Activated B cell treated with CpG ODN at 0.5 μM for 24 hours (primary cell): ENCODE measurements at regions not wholly inside any gene's neighbourhood (a gene's known extent, or its start where the extent isn't known, plus 50 kb on each side); places are given as distances from the start of the nearest gene placed in this dataset.

Experiments used
- ATAC-seq: fragments of 200-7000 bp; cut with Tn5 transposase; one replicate; pipeline ENCODE4 v1.10.0; 2021; ENCODE audit warnings: low read depth, mild to moderate bottlenecking, moderate library complexity
- CTCF ChIA-PET: fragments of 350-600 bp; sonication (Branson Sonifier 250); formaldehyde crosslinking; loops from one replicate; lab custom pipeline; 2021; ENCODE audit warnings: antibody characterized with exemption; lab: Charles Lee
- POLR2A ChIA-PET: fragments of 350-600 bp; sonication (Branson Sonifier 250); formaldehyde crosslinking; loops from one replicate; lab custom pipeline; 2021; ENCODE audit warnings: antibody characterized with exemption; lab: Charles Lee
- DNase-seq: peaks from one replicate; pipeline ENCODE4 v3.0.0; 2022
- H3K27ac Mint-ChIP-seq: one replicate; pipeline ENCODE4 v1.8.0; 2020; ENCODE audit warnings: mixed read lengths
- H3K27me3 Mint-ChIP-seq: one replicate; pipeline ENCODE4 v1.8.0; 2021; ENCODE audit warnings: mixed read lengths
- H3K36me3 Mint-ChIP-seq: one replicate; pipeline ENCODE4 v1.8.0; 2021; ENCODE audit warnings: low read depth, mixed read lengths
- H3K4me1 Mint-ChIP-seq: one replicate; pipeline ENCODE4 v1.8.0; 2021; ENCODE audit warnings: mixed read lengths
- H3K4me3 Mint-ChIP-seq: one replicate; pipeline ENCODE4 v1.8.0; 2020; ENCODE audit warnings: mild to moderate bottlenecking, mixed read lengths
- H3K9me3 Mint-ChIP-seq: one replicate; pipeline ENCODE4 v1.8.0; 2020; ENCODE audit warnings: mixed read lengths
- CTCF ChIP-seq: fragments of 200-600 bp; IDR thresholded peaks from one replicate; pipeline ENCODE4 v1.8.0; 2022; ENCODE audit warnings: antibody characterized with exemption, mild to moderate bottlenecking
- intact Hi-C: fragments of 100-400 bp; cut with micrococcal nuclease; formaldehyde crosslinking; loops from one replicate; pipeline ENCODE4 v1.15.1; 2024

GRCh38 chr12:28887461-28887990 lies 261.6 kb upstream of the FAR2 start:
- Mint-ChIP-seq H3K4me3 (no peak overlapping the region), H3K27me3 (no peaks in the 10 kb centered on the region), H3K36me3 (no peaks in the 10 kb centered on the region), H3K27ac (no peak overlapping the region), H3K9me3 (no peaks in the 10 kb centered on the region), H3K4me1 (no peaks in the 10 kb centered on the region)
- intact Hi-C loops: no loop called here
- ChIA-PET CTCF (no interaction called here), POLR2A (no interaction called here)
- no peak for DNase-seq
- no peak for TF ChIP-seq CTCF
- ATAC-seq: no peak

GRCh38 chr12:28890664-28891063 lies 258.4 kb upstream of the FAR2 start:
- ChIA-PET CTCF (no interaction called here), POLR2A (no interaction called here)
- Mint-ChIP-seq H3K9me3 (no peaks in the 10 kb centered on the region), H3K36me3 (no peaks in the 10 kb centered on the region), H3K4me3 (no peak overlapping the region), H3K27me3 (no peaks in the 10 kb centered on the region), H3K4me1 (no peaks in the 10 kb centered on the region), H3K27ac (no peak overlapping the region)
- intact Hi-C loops: no loop called here
- ATAC-seq: no peak
- DNase-seq: no peak
- no peak for TF ChIP-seq CTCF

GRCh38 chr12:28891126-28891525 lies 258.0 kb upstream of the FAR2 start:
- POLR2A ChIA-PET: no interaction called here
- no peak for DNase-seq
- H3K4me1 Mint-ChIP-seq: no peaks in the 10 kb centered on the region
- CTCF ChIA-PET: no interaction called here
- no peaks in the 10 kb centered on the region for H3K27me3 Mint-ChIP-seq
- TF ChIP-seq CTCF: no peak
- no peak for ATAC-seq
- no peaks in the 10 kb centered on the region for H3K9me3 Mint-ChIP-seq
- H3K27ac Mint-ChIP-seq: no peak overlapping the region
- no peaks in the 10 kb centered on the region for H3K36me3 Mint-ChIP-seq
- intact Hi-C loops: no loop called here
- no peak overlapping the region for H3K4me3 Mint-ChIP-seq

- no peak for ATAC-seq
- no peak for TF ChIP-seq CTCF
- H3K4me3 Mint-ChIP-seq: no peak overlapping the region
- no peaks in the 10 kb centered on the region for H3K36me3 Mint-ChIP-seq
- H3K9me3 Mint-ChIP-seq: peaks cover 3% of the 10 kb centered on the region
- ChIA-PET CTCF (no interaction called here), POLR2A (no interaction called here)
- no peak overlapping the region for H3K27ac Mint-ChIP-seq
- H3K27me3 Mint-ChIP-seq: no peaks in the 10 kb centered on the region
- no peaks in the 10 kb centered on the region for H3K4me1 Mint-ChIP-seq
- no peak for DNase-seq
- intact Hi-C loops: no loop called here
Observed at GRCh38 chr12:28893365-28893764, 255.7 kb upstream of the FAR2 start.

- POLR2A ChIA-PET: no interaction called here
- DNase-seq: no peak
- intact Hi-C loops: no loop called here
- Mint-ChIP-seq H3K27ac (no peak overlapping the region), H3K27me3 (no peaks in the 10 kb centered on the region), H3K4me1 (no peaks in the 10 kb centered on the region), H3K4me3 (no peak overlapping the region), H3K9me3 (peaks cover 3% of the 10 kb centered on the region), H3K36me3 (no peaks in the 10 kb centered on the region)
- CTCF ChIA-PET: no interaction called here
- no peak for TF ChIP-seq CTCF
- ATAC-seq: no peak
Observed at GRCh38 chr12:28893856-28894255, 255.2 kb upstream of the FAR2 start.
